ENCODE measurements at regions not wholly inside any gene's neighbourhood (a gene's known extent, or its start where the extent isn't known, plus 50 kb on each side); places are given as distances from the start of the nearest gene placed in this dataset.

GRCh38 chr5:92917044-92917443 is 664.0 kb downstream of the NR2F1-AS1 start:
- ChIA-PET POLR2A (no interaction called here), CTCF (no interaction called here)
- Histone ChIP-seq H3K36me3 (ENCODE audit: control insufficient read depth, insufficient read depth, low read length) (no peaks in the 10 kb centered on the region), H3K27me3 (ENCODE audit: control insufficient read depth, insufficient read depth, low read length) (no peaks in the 10 kb centered on the region), H3K4me3 (ENCODE audit: low read depth, low read length) (no peak overlapping the region)
- DNase-seq (ENCODE audit: low read depth): no peak
- no peak for TF ChIP-seq CTCF (IDR thresholded peaks at IDR 0.05; ENCODE audit: insufficient read depth, low read depth, low read length)

- H3K27me3 ChIP-seq (ENCODE audit: control insufficient read depth, insufficient read depth, low read length): no peaks in the 10 kb centered on the region
- ChIA-PET CTCF (interaction anchor here (0.9 to 1.0 kb wide), 2 partner anchors 158 to 168 kb away, joined by 3 read pairs; no protein-coding TSS in a partner anchor), POLR2A (no interaction called here)
- no peak for DNase-seq (ENCODE audit: low read depth)
- 0 out of 2 replicates have a peak, but pooled peaks have one; percentile 9 for TF ChIP-seq CTCF (IDR thresholded peaks at IDR 0.05; ENCODE audit: insufficient read depth, low read depth, low read length)
- no peak overlapping the region for H3K4me3 ChIP-seq (ENCODE audit: low read depth, low read length)
- no peaks in the 10 kb centered on the region for H3K36me3 ChIP-seq (ENCODE audit: control insufficient read depth, insufficient read depth, low read length)
Observed at GRCh38 chr5:92916036-92916435, 665.0 kb downstream of the NR2F1-AS1 start.

GRCh38 chr5:92912283-92912682 is 668.7 kb downstream of the NR2F1-AS1 start:
- Histone ChIP-seq H3K4me3 (ENCODE audit: low read depth, low read length) (no peak overlapping the region), H3K27me3 (ENCODE audit: control insufficient read depth, insufficient read depth, low read length) (no peaks in the 10 kb centered on the region), H3K36me3 (ENCODE audit: control insufficient read depth, insufficient read depth, low read length) (no peaks in the 10 kb centered on the region)
- ChIA-PET POLR2A (no interaction called here), CTCF (no interaction called here)
- no peak for DNase-seq (ENCODE audit: low read depth)
- TF ChIP-seq CTCF (IDR thresholded peaks at IDR 0.05; ENCODE audit: insufficient read depth, low read depth, low read length): no peak

GRCh38 chr5:92911851-92912250 is 669.2 kb downstream of the NR2F1-AS1 start:
- H3K36me3 ChIP-seq (ENCODE audit: control insufficient read depth, insufficient read depth, low read length): no peaks in the 10 kb centered on the region
- ChIA-PET POLR2A (no interaction called here), CTCF (no interaction called here)
- H3K4me3 ChIP-seq (ENCODE audit: low read depth, low read length): no peak overlapping the region
- no peak for TF ChIP-seq CTCF (IDR thresholded peaks at IDR 0.05; ENCODE audit: insufficient read depth, low read depth, low read length)
- H3K27me3 ChIP-seq (ENCODE audit: control insufficient read depth, insufficient read depth, low read length): no peaks in the 10 kb centered on the region
- no peak for DNase-seq (ENCODE audit: low read depth)

- H3K36me3 ChIP-seq (ENCODE audit: control insufficient read depth, insufficient read depth, low read length): no peaks in the 10 kb centered on the region
- DNase-seq (ENCODE audit: low read depth): no peak
- ChIA-PET CTCF (interaction anchor here (1.0 kb wide), 1 partner anchor 12 kb away, joined by 3 read pairs; no protein-coding TSS in a partner anchor), POLR2A (no interaction called here)
- TF ChIP-seq CTCF (IDR thresholded peaks at IDR 0.05; ENCODE audit: insufficient read depth, low read depth, low read length): no peak
- H3K27me3 ChIP-seq (ENCODE audit: control insufficient read depth, insufficient read depth, low read length): no peaks in the 10 kb centered on the region
- no peak overlapping the region for H3K4me3 ChIP-seq (ENCODE audit: low read depth, low read length)
Observed at GRCh38 chr5:92911293-92911692, 669.7 kb downstream of the NR2F1-AS1 start.
